DMS 273 treated with DMSO at 0.1 percent for 48 hours (cell line): ENCODE measurements at regions not wholly inside any gene's neighbourhood (a gene's known extent, or its start where the extent isn't known, plus 50 kb on each side); places are given as distances from the start of the nearest gene placed in this dataset.

Experiments
- DNase-seq: peaks from one replicate; lab custom pipeline; 2025; lab: John Stamatoyannopoulos, UW

GRCh38 chr7:9981742-9982349 lies 991.8 kb upstream of the PHF14 start:
- no peak for DNase-seq

- no peak for DNase-seq
Observed at GRCh38 chr7:9983048-9983447, 990.6 kb upstream of the PHF14 start.

GRCh38 chr7:10015687-10016086 lies 958.0 kb upstream of the PHF14 start:
- DNase-seq = no peak

GRCh38 chr7:10022480-10022879 lies 951.2 kb upstream of the PHF14 start:
- DNase-seq = no peak

GRCh38 chr7:10022957-10023356 lies 950.7 kb upstream of the PHF14 start:
- DNase-seq = peak; percentile 24

- no peak for DNase-seq
Observed at GRCh38 chr7:10034843-10035556, 938.7 kb upstream of the PHF14 start.

- DNase-seq = no peak
Observed at GRCh38 chr7:10036693-10037092, 937.0 kb upstream of the PHF14 start.

- no peak for DNase-seq
Observed at GRCh38 chr7:10038351-10038750, 935.3 kb upstream of the PHF14 start.

GRCh38 chr7:10040674-10041073 lies 933.0 kb upstream of the PHF14 start:
- DNase-seq = no peak

GRCh38 chr7:10070899-10071298 lies 902.8 kb upstream of the PHF14 start:
- no peak for DNase-seq

- no peak for DNase-seq
Observed at GRCh38 chr7:10075866-10076265, 897.8 kb upstream of the PHF14 start.

GRCh38 chr7:10076660-10077300 lies 896.9 kb upstream of the PHF14 start:
- no peak for DNase-seq

- DNase-seq = no peak
Observed at GRCh38 chr7:10079572-10079971, 894.1 kb upstream of the PHF14 start.

GRCh38 chr7:10082896-10083295 lies 890.8 kb upstream of the PHF14 start:
- DNase-seq = no peak

- DNase-seq = no peak
Observed at GRCh38 chr7:10083766-10084165, 889.9 kb upstream of the PHF14 start.

- no peak for DNase-seq
Observed at GRCh38 chr7:10085231-10085630, 888.4 kb upstream of the PHF14 start.

- DNase-seq = no peak
Observed at GRCh38 chr7:10100572-10100971, 873.1 kb upstream of the PHF14 start.

- no peak for DNase-seq
Observed at GRCh38 chr7:10101351-10101750, 872.3 kb upstream of the PHF14 start.

- no peak for DNase-seq
Observed at GRCh38 chr7:10104292-10104691, 869.4 kb upstream of the PHF14 start.

GRCh38 chr7:10106609-10107008 lies 867.1 kb upstream of the PHF14 start:
- no peak for DNase-seq

- DNase-seq = no peak
Observed at GRCh38 chr7:10116511-10116910, 857.2 kb upstream of the PHF14 start.

GRCh38 chr7:10117815-10118214 lies 855.9 kb upstream of the PHF14 start:
- no peak for DNase-seq

- DNase-seq = no peak
Observed at GRCh38 chr7:10120936-10121335, 852.7 kb upstream of the PHF14 start.
